ENCODE measurements at regions not wholly inside any gene's neighbourhood (a gene's known extent, or its start where the extent isn't known, plus 50 kb on each side); places are given as distances from the start of the nearest gene placed in this dataset.

- no peak for DNase-seq
Measured at GRCh38 chr17:62913991-62914570, 52.0 kb upstream of the TANC2 start.

GRCh38 chr17:62912363-62912762, 53.7 kb upstream of the TANC2 start:
- no peak for DNase-seq

- DNase-seq: no peak
Measured at GRCh38 chr17:62911114-62911513, 54.9 kb upstream of the TANC2 start.

- DNase-seq: no peak
Measured at GRCh38 chr17:62910277-62910676, 55.8 kb upstream of the TANC2 start.

- no peak for DNase-seq
Measured at GRCh38 chr17:62907961-62908360, 58.1 kb upstream of the TANC2 start.

GRCh38 chr17:62906881-62907280, 59.2 kb upstream of the TANC2 start:
- DNase-seq: no peak

- no peak for DNase-seq
Measured at GRCh38 chr17:62905233-62905632, 60.8 kb upstream of the TANC2 start.

GRCh38 chr17:62902531-62903220, 63.4 kb upstream of the TANC2 start:
- no peak for DNase-seq

GRCh38 chr17:62901544-62901943, 64.5 kb upstream of the TANC2 start:
- no peak for DNase-seq

- no peak for DNase-seq
Measured at GRCh38 chr17:62900096-62900495, 65.9 kb upstream of the TANC2 start.

- peak; percentile 47 for DNase-seq
Measured at GRCh38 chr17:62899361-62899760, 66.7 kb upstream of the TANC2 start.

GRCh38 chr17:62898239-62898864, 67.7 kb upstream of the TANC2 start:
- DNase-seq: no peak

- DNase-seq: no peak
Measured at GRCh38 chr17:62897706-62898105, 68.3 kb upstream of the TANC2 start.

- no peak for DNase-seq
Measured at GRCh38 chr17:62895320-62896301, 70.4 kb upstream of the TANC2 start.

GRCh38 chr17:62892870-62893338, 73.1 kb upstream of the TANC2 start:
- peak; percentile 63 for DNase-seq

GRCh38 chr17:62892061-62892675, 73.9 kb upstream of the TANC2 start:
- no peak for DNase-seq

- DNase-seq: no peak
Measured at GRCh38 chr17:62891659-62892058, 74.4 kb upstream of the TANC2 start.

GRCh38 chr17:62888765-62889164, 77.3 kb upstream of the TANC2 start:
- DNase-seq: no peak

GRCh38 chr17:62888148-62888547, 77.9 kb upstream of the TANC2 start:
- no peak for DNase-seq

- no peak for DNase-seq
Measured at GRCh38 chr17:62887437-62887836, 78.6 kb upstream of the TANC2 start.

GRCh38 chr17:62884781-62885180, 76.7 kb upstream of the MARCHF10 start:
- DNase-seq: no peak

- no peak for DNase-seq
Measured at GRCh38 chr17:62882878-62883277, 74.8 kb upstream of the MARCHF10 start.

GRCh38 chr17:62882284-62882683, 74.2 kb upstream of the MARCHF10 start:
- peak; percentile 51 for DNase-seq
